Fibroblast of skin of abdomen (primary cell): ENCODE measurements at regions not wholly inside any gene's neighbourhood (a gene's known extent, or its start where the extent isn't known, plus 50 kb on each side); places are given as distances from the start of the nearest gene placed in this dataset.
"Not testable (repeated sequence)": the region's sequence is repeated elsewhere in the genome, so short reads cannot be mapped to it uniquely, and the experiment has no call there.

ENCODE experiments used
- DNase-seq: peaks from one replicate; pipeline ENCODE4 v3.0.0-alpha.2; 2013

DNA sequence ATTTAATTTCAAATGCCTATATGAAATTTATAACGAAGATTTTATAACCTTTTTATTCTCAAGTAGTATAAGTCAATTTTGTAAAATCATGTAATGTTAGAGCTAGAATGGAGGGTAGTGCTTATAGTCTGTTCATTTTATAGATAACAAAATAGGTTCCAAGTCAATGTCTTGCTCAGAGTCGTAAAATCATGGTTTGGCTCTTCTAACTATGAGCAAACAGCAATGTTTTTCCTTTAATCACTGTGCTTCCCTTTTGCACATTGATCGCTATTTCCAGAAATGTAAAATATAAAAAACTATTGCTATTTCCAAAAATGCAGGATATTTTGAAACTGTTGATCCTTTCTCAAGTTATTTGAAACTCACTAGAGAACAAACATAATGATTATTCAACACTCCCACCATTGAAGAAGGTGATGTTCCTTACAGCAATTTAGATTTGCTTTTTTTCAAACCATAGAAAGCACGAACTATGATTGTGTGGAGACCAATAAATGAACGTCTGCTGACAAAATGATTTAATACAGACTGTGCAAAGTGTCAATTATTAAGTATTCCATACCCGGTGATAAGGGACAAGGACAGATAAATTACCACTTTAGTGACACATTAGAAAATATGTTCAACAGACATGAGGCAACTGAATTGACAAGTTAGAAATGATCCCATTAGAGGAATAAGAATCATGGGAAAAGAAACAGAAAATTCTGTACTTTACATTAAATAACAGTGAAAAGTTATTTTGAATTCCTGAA, 412.1 kb upstream of the TECRL start:
- DNase-seq, result no peak

DNA sequence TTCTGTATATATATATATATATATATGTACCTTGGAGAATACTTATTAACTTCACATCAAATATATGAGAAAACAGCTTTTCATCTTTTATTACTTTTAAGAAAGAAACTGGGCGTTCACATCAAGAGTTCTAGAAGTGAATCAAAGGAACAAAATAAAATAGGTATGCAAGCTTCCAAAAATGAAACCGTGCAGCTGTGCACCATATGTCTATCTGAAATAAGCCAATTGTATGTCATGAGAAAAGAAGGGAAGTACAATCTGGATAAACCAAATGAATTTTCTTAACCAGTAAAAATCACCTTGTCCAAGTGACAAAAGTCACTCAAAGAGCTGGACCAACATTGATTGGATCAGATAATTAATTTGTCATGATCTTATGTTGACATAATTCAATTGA, 405.4 kb upstream of the TECRL start:
- no peak for DNase-seq

- no peak for DNase-seq
Observed at GRCh38 chr4:64807821-64808220, 398.6 kb upstream of the TECRL start.

DNA sequence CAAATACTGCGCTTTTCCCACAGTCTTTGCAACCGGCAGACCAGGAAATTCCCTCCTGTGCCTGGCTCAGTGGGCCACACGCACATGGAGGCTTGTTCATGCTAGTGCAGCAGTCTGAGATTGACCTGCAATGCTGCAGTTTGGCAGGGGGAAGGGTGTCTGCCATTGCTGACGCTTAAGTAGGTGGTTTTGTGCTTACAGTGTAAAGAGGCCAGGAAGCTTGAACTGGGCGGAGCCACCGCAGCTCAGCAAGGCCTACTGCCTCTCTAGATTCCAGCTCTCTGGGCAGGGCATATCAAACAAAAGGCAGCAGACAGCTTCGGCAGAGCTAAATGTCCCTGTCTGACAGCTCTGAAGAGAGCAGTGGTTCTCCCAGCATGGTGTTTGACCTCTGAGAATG, 390.5 kb upstream of the TECRL start:
- no peak for DNase-seq

GRCh38 chr4:64798828-64799227, 389.6 kb upstream of the TECRL start:
- DNase-seq, result not testable (repeated sequence)

- no peak for DNase-seq
Observed at GRCh38 chr4:64796581-64796980, 387.3 kb upstream of the TECRL start.

DNA sequence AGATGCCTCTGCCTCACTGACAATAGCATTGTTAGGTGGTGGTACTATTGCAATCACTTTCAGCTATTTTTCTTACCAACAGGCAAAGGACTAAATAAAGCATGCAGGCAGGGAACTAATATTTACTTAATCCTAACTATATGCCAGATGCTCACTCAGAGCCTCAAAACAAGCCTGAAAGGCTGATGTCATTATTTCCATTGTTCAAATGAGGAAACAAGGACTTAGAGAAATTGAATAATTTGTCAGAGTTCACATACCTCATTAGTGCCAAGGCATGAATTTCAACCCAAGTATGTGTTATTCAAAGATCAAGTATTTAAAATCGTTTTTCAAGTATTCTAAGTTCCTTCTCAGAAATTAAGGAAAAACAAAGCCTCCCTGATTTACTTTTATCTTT, 374.9 kb upstream of the TECRL start:
- peak; percentile 68 for DNase-seq

DNA sequence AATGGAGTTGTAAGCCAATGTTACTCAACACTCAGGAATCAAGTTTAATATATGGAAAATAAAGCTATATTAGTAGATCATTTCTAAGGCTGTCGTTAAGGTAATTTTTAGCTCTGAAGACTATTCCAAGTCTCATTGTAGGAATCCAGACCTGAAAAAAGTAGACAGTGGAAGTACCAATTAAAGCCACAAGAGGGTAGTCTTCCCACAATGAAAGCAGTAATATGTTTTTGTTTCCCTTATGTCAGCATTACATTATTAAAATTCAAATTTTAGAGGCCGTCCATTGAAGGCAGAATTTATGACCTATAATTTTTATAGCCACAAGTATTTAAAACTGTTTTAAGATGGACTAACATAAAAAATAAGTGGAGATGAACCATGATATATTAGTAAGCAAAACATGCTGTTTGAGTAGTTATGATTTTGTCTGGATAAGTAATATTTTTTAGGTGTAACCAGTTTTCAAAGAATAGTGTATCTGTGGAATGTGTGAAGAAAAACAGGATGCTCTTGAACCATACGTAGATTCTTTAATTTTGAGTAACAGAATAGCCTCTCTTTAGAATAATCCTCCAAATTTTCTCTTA, 372.6 kb upstream of the TECRL start:
- peak; percentile 18 for DNase-seq

DNA sequence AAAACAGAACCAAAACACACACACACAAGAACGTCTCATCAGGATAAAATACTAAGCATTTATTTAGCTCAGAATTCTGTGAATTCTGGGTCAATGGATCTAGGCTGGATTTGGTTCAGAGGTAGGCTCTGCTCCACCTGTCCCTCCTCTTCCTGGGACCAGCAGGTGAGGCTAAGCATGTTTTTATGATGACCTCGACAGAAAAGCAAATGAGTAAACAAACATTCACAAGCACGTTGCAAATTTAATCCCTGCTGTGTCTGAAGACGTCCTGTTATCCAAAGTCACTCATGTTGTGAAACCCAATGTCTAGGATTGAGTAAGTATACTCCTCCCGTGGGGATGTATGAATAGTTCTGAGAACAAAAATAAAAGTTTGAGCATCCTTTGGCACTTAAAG, 371.4 kb upstream of the TECRL start:
- DNase-seq, result no peak

DNA sequence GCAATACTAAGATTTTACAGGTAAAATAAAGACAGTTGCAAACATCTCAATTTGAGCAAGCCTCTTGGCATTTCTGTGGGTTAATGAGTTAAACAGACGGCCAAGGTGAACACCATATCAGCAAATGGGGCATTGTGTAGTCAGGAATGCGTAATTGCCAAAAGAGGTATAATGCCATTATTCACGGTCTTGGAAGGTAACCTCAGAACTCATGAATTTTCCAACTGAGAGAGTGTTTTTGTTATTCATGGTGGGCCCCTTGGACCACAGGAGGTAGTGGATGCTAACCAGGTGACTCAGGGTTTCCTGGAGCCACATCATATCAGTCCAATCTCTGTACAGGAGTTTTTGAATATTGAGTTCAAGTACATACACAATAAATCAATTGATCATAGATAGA, 368.0 kb upstream of the TECRL start:
- DNase-seq, result no peak

DNA sequence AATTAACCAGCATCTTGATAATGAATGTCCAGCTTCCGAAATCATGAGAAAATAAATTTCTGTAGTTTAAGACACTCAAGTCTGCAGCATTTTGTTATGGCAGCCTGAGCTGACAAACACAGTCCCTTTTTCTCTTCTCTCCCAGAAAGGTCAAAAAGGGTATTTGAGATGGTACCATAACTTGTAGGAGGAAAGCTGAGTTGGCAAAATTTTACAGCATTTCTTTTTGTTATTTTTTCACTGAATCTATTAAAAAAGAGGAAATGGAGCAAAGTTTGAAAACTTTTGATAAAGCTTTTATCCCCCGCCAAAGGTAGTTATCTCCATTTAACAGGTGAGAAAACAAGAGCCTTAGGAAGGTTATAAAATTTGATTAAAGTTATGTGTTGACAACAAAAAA, 367.6 kb upstream of the TECRL start:
- no peak for DNase-seq

GRCh38 chr4:64774626-64775025, 365.4 kb upstream of the TECRL start:
- peak; percentile 2 for DNase-seq

- DNase-seq, result no peak
Observed at GRCh38 chr4:64771149-64771548, 361.9 kb upstream of the TECRL start.

GRCh38 chr4:64767547-64767946, 358.3 kb upstream of the TECRL start:
- no peak for DNase-seq

GRCh38 chr4:64766565-64766964, 357.3 kb upstream of the TECRL start:
- DNase-seq, result no peak

DNA sequence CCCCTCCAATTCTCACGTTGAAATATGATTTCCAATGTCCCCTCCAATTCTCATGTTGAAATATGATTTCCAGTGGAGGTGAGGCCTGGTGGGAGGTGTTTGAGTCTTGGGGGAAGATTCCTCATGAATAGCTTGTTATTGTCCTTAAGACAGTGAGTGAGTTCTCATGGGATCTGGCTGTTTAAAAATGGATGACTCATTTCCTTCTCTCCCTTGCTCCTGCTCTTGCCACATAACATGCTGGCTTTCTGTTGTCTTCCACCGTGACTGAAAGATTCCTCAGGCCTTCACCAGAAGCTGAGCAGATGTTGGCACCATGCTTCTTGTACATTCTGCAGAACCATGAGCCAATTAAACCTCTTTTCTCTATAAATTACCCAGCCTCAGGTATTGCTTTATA, 346.8 kb upstream of the TECRL start:
- no peak for DNase-seq

- no peak for DNase-seq
Observed at GRCh38 chr4:64747919-64748715, 338.9 kb upstream of the TECRL start.

- DNase-seq, result no peak
Observed at GRCh38 chr4:64738240-64738639, 329.0 kb upstream of the TECRL start.

- not testable (repeated sequence) for DNase-seq
Observed at GRCh38 chr4:64737854-64738138, 328.5 kb upstream of the TECRL start.

- no peak for DNase-seq
Observed at GRCh38 chr4:64737026-64737853, 328.0 kb upstream of the TECRL start.

DNA sequence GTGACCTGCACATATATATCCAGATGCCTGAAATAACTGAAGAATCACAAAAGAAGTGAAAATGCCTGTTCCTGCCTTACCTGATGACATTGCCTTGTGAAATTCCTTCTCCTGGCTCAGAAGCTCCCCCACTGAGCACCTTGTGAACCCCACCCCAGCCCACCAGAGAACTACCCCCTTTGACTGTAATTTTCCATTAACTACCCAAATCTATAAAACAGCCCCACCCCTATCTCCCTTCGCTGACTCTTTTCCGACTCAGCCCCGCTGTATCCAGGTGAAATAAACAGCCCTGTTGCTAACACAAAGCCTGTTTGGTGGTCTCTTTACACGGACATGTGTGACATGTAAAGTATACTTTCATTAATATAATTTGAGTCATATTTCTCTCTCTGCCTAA, 320.3 kb upstream of the TECRL start:
- DNase-seq, result no peak

DNA sequence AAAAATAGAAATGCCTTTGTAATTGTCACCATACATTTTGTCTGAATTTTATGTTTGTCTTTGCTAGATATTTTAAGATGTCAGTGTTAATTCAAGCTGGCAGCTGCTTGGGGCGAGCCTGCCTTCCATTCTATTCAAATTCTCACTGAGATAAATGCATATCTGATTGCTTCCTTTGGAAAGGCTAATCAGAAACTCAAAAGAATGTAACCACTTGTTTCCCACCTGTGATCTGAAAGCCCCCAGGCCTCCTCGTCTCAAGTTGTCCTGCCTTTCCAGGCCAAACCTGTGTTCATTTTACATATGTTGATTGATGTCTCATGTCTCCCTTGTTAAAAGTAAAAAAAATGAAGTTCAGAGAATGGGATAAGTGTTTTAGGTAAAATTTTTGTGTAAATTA, 318.7 kb upstream of the TECRL start:
- no peak for DNase-seq

GRCh38 chr4:64727391-64727790, 318.1 kb upstream of the TECRL start:
- DNase-seq, result not testable (repeated sequence)
